ENCODE measurements at regions not wholly inside any gene's neighbourhood (a gene's known extent, or its start where the extent isn't known, plus 50 kb on each side); places are given as distances from the start of the nearest gene placed in this dataset.
A peak's percentile ranks its signal among the peaks of the same experiment; 100 is the strongest.

GRCh38 chr2:125935559-125935958, 720.4 kb upstream of the GYPC start:
- no peaks in the 10 kb centered on the region for H3K4me1 ChIP-seq (ENCODE audit: insufficient read depth, insufficient read length)
- no peak for TF ChIP-seq SUZ12 (IDR thresholded peaks at IDR 0.05; ENCODE audit: extremely low read depth, insufficient read depth, insufficient read length)
- TF ChIP-seq YY1 (IDR thresholded peaks at IDR 0.05; ENCODE audit: insufficient read depth, insufficient read length): no peak
- no peak for TF ChIP-seq ZNF274 (IDR thresholded peaks at IDR 0.05; ENCODE audit: low read depth, low read length)
- H3K9me3 ChIP-seq (ENCODE audit: insufficient read depth, low read length): no peaks in the 10 kb centered on the region
- no peak for DNase-seq (ENCODE audit: low read depth, low spot score)
- H3K4me3 ChIP-seq (ENCODE audit: insufficient read length, low read depth): no peak overlapping the region
- no peaks in the 10 kb centered on the region for H3K36me3 ChIP-seq (ENCODE audit: insufficient read depth, insufficient read length, low read length)
- H3K9ac ChIP-seq (ENCODE audit: insufficient read length, low read depth): no peak overlapping the region
- no peaks in the 10 kb centered on the region for H3K27me3 ChIP-seq (ENCODE audit: insufficient read depth, insufficient read length)

- H3K27me3 ChIP-seq (ENCODE audit: insufficient read depth, insufficient read length): no peaks in the 10 kb centered on the region
- no peaks in the 10 kb centered on the region for H3K36me3 ChIP-seq (ENCODE audit: insufficient read depth, insufficient read length, low read length)
- no peak overlapping the region for H3K4me3 ChIP-seq (ENCODE audit: insufficient read length, low read depth)
- no peaks in the 10 kb centered on the region for H3K4me1 ChIP-seq (ENCODE audit: insufficient read depth, insufficient read length)
- no peak for DNase-seq (ENCODE audit: low read depth, low spot score)
- no peak for TF ChIP-seq SUZ12 (IDR thresholded peaks at IDR 0.05; ENCODE audit: extremely low read depth, insufficient read depth, insufficient read length)
- TF ChIP-seq YY1 (IDR thresholded peaks at IDR 0.05; ENCODE audit: insufficient read depth, insufficient read length): no peak
- no peak for TF ChIP-seq ZNF274 (IDR thresholded peaks at IDR 0.05; ENCODE audit: low read depth, low read length)
- peaks cover 22% of the 10 kb centered on the region; the same call in 1 of the 2 replicates for H3K9me3 ChIP-seq (ENCODE audit: insufficient read depth, low read length)
- H3K9ac ChIP-seq (ENCODE audit: insufficient read length, low read depth): no peak overlapping the region
These were observed 713.2 kb upstream of the GYPC start for GRCh38 chr2:125942585-125943424.

GRCh38 chr2:125959047-125959446, 696.9 kb upstream of the GYPC start:
- DNase-seq (ENCODE audit: low read depth, low spot score): peak; percentile 57
- no peak for TF ChIP-seq ZNF274 (IDR thresholded peaks at IDR 0.05; ENCODE audit: low read depth, low read length)
- no peak for TF ChIP-seq SUZ12 (IDR thresholded peaks at IDR 0.05; ENCODE audit: extremely low read depth, insufficient read depth, insufficient read length)
- TF ChIP-seq YY1 (IDR thresholded peaks at IDR 0.05; ENCODE audit: insufficient read depth, insufficient read length): no peak
- H3K9ac ChIP-seq (ENCODE audit: insufficient read length, low read depth): no peak overlapping the region
- H3K4me1 ChIP-seq (ENCODE audit: insufficient read depth, insufficient read length): no peaks in the 10 kb centered on the region
- no peak overlapping the region for H3K4me3 ChIP-seq (ENCODE audit: insufficient read length, low read depth)
- H3K27me3 ChIP-seq (ENCODE audit: insufficient read depth, insufficient read length): no peaks in the 10 kb centered on the region
- no peaks in the 10 kb centered on the region for H3K36me3 ChIP-seq (ENCODE audit: insufficient read depth, insufficient read length, low read length)
- H3K9me3 ChIP-seq (ENCODE audit: insufficient read depth, low read length): peaks cover 6% of the 10 kb centered on the region; the same call in 1 of the 2 replicates

DNA sequence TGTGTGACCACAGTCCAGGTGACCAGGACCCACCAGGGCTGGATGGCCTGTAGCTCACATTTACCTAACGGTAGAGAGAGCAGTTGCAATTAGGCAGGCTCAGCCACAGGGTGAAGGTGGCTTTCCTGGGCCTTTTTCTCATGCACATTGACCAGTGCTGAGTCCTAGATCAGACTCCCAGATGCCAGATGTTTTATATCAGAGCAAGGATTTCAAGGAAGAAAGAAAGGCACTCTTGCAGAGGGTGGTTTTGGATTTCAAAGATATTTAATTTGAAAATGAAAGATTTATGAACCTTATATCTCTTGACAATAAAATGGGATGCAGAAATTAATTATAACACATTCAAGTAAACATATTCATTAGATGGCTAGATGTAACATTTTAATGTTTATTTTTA, 694.2 kb upstream of the GYPC start:
- DNase-seq (ENCODE audit: low read depth, low spot score): no peak
- Histone ChIP-seq H3K9me3 (ENCODE audit: insufficient read depth, low read length) (no peaks in the 10 kb centered on the region), H3K4me1 (ENCODE audit: insufficient read depth, insufficient read length) (no peaks in the 10 kb centered on the region), H3K9ac (ENCODE audit: insufficient read length, low read depth) (no peak overlapping the region), H3K36me3 (ENCODE audit: insufficient read depth, insufficient read length, low read length) (no peaks in the 10 kb centered on the region), H3K4me3 (ENCODE audit: insufficient read length, low read depth) (no peak overlapping the region), H3K27me3 (ENCODE audit: insufficient read depth, insufficient read length) (no peaks in the 10 kb centered on the region)
- TF ChIP-seq ZNF274 (IDR thresholded peaks at IDR 0.05; ENCODE audit: low read depth, low read length) (no peak), SUZ12 (IDR thresholded peaks at IDR 0.05; ENCODE audit: extremely low read depth, insufficient read depth, insufficient read length) (no peak), YY1 (IDR thresholded peaks at IDR 0.05; ENCODE audit: insufficient read depth, insufficient read length) (no peak)

GRCh38 chr2:125979886-125980285, 676.1 kb upstream of the GYPC start:
- Histone ChIP-seq H3K27me3 (ENCODE audit: insufficient read depth, insufficient read length) (no peaks in the 10 kb centered on the region), H3K9ac (ENCODE audit: insufficient read length, low read depth) (no peak overlapping the region), H3K36me3 (ENCODE audit: insufficient read depth, insufficient read length, low read length) (no peaks in the 10 kb centered on the region), H3K4me1 (ENCODE audit: insufficient read depth, insufficient read length) (no peaks in the 10 kb centered on the region), H3K9me3 (ENCODE audit: insufficient read depth, low read length) (no peaks in the 10 kb centered on the region), H3K4me3 (ENCODE audit: insufficient read length, low read depth) (no peak overlapping the region)
- no peak for DNase-seq (ENCODE audit: low read depth, low spot score)
- TF ChIP-seq ZNF274 (IDR thresholded peaks at IDR 0.05; ENCODE audit: low read depth, low read length) (no peak), YY1 (IDR thresholded peaks at IDR 0.05; ENCODE audit: insufficient read depth, insufficient read length) (no peak), SUZ12 (IDR thresholded peaks at IDR 0.05; ENCODE audit: extremely low read depth, insufficient read depth, insufficient read length) (no peak)

DNA sequence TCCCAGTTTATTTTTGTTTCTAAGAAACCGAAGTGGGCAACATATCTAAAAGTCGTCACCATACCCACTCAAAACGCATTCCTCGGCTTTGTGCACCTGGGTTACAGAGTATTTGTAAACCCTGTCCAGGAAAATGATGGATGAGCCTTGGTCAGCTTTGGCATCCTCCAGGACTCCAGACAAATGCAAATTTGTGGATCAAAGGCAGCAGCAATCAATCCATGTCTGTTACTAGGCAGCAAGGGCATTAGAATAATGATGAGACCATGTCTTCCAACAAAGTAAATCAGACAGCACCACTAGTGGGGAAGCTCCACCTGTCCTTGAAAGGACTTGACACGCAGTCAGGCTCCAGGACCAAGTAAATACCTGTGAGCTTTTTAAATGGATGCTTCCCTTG, 672.6 kb upstream of the GYPC start:
- DNase-seq (ENCODE audit: low read depth, low spot score): no peak
- no peaks in the 10 kb centered on the region for H3K4me1 ChIP-seq (ENCODE audit: insufficient read depth, insufficient read length)
- no peaks in the 10 kb centered on the region for H3K27me3 ChIP-seq (ENCODE audit: insufficient read depth, insufficient read length)
- H3K4me3 ChIP-seq (ENCODE audit: insufficient read length, low read depth): no peak overlapping the region
- H3K36me3 ChIP-seq (ENCODE audit: insufficient read depth, insufficient read length, low read length): no peaks in the 10 kb centered on the region
- H3K9ac ChIP-seq (ENCODE audit: insufficient read length, low read depth): no peak overlapping the region
- H3K9me3 ChIP-seq (ENCODE audit: insufficient read depth, low read length): no peaks in the 10 kb centered on the region
- 0 out of 2 replicates have a peak, but pooled peaks have one; percentile 19 for TF ChIP-seq ZNF274 (IDR thresholded peaks at IDR 0.05; ENCODE audit: low read depth, low read length)
- TF ChIP-seq SUZ12 (IDR thresholded peaks at IDR 0.05; ENCODE audit: extremely low read depth, insufficient read depth, insufficient read length): no peak

DNA sequence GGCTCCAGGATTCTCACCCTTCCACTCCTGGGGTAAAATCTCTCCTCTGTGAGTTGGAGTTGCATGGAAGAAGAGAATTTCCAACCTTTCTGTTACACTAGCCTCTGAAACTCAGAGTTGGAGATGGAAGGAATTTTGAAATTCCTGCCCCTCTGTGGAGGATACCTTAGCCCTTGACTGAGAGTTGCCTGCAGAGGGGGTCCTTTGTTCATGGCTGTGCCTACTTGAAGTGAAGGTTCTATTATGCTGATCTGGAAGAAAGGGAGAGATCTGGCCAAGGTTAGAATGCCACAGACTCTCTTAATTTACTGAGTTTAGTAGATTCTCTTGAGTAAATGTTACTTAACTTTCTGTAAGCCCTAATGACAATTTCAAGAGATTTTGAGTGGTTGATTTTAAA, 626.6 kb upstream of the GYPC start:
- Histone ChIP-seq H3K9me3 (ENCODE audit: insufficient read depth, low read length) (0 out of 2 replicates have a peak, but pooled peaks cover 7% of the 10 kb centered on the region), H3K9ac (ENCODE audit: insufficient read length, low read depth) (no peak overlapping the region), H3K27me3 (ENCODE audit: insufficient read depth, insufficient read length) (no peaks in the 10 kb centered on the region), H3K4me1 (ENCODE audit: insufficient read depth, insufficient read length) (no peaks in the 10 kb centered on the region), H3K36me3 (ENCODE audit: insufficient read depth, insufficient read length, low read length) (no peaks in the 10 kb centered on the region), H3K4me3 (ENCODE audit: insufficient read length, low read depth) (no peak overlapping the region)
- TF ChIP-seq ZNF274 (IDR thresholded peaks at IDR 0.05; ENCODE audit: low read depth, low read length): no peak
- no peak for TF ChIP-seq SUZ12 (IDR thresholded peaks at IDR 0.05; ENCODE audit: extremely low read depth, insufficient read depth, insufficient read length)
- no peak for TF ChIP-seq YY1 (IDR thresholded peaks at IDR 0.05; ENCODE audit: insufficient read depth, insufficient read length)
- DNase-seq (ENCODE audit: low read depth, low spot score): peak; percentile 59
